Activated gamma-delta T cell treated with anti-CD3 and anti-CD28 coated beads, Interleukin-2, amount 50 U/mL, for 16 hours (primary cell): ENCODE measurements at regions not wholly inside any gene's neighbourhood (a gene's known extent, or its start where the extent isn't known, plus 50 kb on each side); places are given as distances from the start of the nearest gene placed in this dataset.

Experiments
- DNase-seq: peaks from one replicate; pipeline ENCODE4 v3.0.0-alpha.2; 2020; ENCODE audit warnings: low read depth

DNA sequence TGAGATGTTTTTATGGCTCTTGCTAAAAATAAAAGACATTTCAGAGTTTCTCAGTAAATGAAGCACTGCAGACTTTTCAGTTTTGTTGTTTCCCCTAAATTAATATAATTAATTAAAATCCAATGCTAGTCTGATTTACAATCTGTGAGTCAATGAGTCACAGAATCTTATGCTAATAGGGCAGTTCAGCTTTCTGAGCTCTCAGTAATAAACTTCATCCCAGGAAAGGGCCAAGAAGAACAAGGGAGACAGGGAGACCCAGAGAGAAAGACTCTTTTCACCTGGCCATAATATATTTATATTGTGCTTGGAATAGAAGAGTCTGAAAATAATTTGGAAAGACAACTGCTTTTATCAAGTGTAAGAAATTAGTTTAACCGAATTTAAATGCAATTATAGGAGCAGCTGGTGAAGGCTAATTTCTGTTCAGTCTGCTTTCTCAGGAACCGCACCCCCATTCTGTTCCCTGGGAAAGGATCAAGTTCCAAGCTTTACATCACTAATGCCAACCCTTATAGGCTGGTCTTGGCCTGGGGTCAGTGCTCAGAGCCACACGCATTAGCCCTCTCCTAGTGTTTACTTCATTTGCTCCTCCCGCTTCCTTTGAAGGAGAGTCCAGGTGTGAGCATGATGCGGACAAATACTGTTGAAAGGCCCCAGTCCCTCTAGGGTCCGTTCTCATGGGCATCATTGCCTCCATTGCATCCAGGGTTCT, 145.6 kb downstream of the ZBTB18 start:
- DNase-seq = no peak

DNA sequence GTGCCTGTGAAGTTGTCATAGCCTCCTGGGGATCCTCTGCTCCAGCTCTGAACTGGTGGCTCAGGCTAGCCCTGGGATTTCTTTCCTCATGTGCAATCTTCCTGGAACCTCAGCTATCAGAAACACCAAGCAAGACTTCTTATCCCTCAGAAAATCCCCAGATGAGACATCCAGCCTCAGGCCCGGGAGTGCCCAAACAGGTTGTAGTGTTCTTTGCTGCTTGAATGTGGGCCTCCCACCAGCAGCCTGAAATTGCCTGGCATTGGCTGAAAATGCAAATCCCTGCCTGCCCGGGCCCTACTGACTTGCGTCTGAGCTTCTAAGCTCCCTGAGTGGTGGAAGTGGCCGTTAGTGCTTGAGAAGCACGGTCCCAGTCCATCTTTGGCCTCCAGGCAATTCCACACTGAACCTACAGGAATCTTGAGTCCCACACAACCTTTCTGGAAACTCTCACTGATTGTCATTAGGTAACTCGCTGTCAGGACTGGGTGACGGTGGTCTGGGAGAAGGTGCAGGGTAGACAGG, 146.8 kb downstream of the ZBTB18 start:
- no peak for DNase-seq

DNA sequence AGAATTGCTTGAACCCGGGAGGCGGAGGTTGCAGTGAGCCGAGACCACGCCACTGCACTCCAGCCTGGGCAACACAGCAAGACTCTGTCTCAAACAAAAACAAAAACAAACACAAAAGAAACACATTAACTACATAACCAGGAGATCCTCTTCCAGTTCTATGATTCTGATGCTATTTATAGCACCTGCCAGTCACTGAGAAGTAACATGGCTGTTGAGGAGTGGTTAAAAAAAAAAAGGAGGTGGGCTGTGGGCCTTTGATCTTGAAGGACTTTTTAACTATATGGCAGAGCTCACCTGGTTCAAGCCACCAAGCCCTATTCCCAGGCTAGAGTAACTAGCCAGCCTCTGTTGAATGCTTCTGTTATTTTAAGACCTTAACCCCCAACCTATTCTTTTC, 148.8 kb downstream of the ZBTB18 start:
- DNase-seq = no peak

DNA sequence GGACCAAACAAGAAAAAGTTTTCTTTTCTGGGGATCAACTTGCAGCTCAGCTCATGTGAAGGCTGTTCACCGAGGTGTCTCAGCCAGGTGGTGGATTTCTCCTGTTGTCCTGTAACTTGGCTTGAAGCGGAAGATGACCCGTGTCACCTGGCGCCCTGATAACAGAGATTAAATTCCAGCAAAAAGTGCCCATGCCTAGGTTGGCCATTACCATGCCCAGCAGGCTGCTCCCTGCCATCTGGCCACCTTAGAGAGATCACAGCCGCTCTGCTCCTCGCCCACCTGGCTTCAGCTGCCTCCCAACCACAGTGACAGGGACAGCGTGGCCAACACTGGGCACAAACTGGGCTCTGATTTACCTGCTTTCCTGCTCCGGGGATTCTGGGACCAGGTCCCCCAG, 149.5 kb downstream of the ZBTB18 start:
- DNase-seq = no peak

DNA sequence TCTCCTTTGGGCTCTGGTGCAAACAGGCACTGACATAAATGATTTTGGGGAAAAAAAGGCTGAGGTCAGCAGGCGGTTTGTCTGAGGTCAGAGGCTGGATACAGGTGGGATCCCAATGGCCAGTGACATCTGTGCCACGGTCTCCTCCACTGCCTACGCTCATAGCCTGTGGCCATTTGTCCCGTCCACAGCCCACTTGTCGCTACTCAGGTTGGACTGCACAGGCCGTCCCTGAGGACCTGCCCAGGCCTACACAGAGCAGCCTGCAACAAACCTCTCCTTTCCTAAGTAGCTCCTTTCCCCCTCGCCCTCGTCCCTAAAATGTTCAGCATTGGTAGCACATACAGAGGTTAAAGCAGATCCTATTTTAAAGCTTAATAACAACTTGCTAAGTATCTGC, 150.7 kb downstream of the ZBTB18 start:
- no peak for DNase-seq

DNA sequence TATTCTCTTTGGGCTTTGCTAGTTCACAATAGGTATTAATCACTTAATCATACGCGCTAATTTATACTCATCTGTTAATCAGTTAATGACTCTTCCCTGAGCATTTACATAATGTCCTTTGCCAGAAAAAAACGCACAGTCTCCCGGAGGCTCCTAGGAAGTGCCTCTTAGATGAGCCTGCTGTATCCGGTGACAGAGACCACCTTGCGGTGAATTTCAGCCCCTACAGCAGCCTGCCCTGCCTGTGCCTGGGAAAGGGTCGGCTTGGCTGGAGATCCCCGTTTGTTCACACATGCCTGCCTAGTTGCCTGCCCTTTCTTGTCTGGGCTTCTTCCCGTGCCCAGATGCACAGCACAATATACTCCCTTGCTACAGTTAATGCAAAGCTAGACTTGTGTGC, 152.9 kb downstream of the ZBTB18 start:
- DNase-seq = no peak

DNA sequence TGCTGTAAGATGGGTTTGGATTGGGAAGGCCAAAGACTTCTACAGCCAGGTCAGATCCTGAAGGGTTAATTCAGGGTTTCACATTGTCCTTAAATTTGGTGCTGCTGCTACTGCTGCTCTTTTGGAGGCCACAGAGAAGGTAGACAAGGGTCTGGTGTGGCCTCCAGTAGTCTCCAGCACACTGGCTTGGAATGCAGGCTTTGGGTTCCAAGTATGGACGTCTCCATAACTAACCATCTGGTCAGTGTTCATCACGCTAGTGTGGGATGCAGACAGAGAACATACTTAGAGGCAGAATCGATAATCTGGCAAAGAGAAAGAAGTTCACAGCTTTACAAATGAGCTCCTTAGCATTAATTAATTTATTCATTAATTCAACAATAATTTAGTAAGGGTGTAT, 154.1 kb downstream of the ZBTB18 start:
- no peak for DNase-seq

DNA sequence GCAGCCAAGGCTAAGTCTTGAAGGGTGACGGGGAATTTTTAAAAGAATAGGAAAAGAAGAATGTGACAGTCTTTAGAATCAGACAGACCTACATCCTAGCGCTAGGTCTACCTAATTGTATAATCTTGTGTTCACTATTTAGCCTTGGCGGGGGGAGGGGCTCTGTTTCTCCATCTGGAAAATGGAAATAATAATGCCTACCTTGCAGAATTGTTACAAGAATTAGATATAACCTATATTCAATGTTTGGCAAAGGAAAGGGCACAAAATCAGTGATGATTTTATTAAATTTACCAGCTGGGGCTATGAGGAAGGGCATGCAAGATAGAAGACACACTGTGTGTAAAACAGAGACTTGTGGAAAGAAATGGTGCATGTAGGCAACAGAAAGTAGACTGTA, 154.8 kb downstream of the ZBTB18 start:
- DNase-seq = no peak

DNA sequence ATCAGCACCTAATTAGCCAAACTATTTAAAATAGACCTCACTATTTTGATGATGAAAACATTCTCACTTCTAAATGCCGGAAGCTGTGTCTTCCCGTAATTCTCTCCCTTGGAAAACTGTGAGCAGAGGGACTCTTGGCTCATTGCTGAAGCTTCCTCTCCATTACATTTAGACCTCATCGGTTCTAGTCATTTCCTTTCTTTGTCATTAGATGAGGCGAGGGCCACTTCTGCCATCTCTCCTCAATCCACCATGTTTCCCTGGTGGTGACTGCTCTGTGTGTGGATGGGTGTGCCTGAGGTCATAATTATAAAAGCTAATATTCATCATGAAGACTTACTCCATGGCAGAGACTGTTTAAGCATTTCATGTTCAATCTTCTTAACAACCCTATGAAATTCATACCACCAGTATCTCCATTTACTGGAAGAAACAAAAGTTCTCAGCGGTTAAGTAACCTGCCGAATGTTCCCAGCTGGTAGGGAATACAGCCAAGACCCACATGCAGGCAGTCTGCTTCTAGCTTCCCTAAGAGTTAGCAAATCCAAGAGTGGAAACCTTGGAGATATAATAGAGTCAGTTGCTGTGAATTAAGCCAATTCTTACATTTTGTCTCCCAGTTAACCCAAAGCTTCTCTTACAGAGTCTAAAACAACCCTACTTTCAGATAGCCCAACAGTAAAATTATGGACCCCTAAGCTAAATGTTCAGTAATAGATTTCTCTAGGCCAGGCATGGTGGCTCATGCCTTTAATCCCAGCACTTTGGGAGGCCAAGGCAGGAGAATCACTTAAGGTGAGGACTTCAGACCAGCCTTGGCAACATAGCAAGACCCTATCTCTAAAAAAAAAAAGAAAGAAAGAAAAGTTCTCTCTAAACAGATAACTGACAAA, 156.2 kb downstream of the ZBTB18 start:
- DNase-seq = no peak

DNA sequence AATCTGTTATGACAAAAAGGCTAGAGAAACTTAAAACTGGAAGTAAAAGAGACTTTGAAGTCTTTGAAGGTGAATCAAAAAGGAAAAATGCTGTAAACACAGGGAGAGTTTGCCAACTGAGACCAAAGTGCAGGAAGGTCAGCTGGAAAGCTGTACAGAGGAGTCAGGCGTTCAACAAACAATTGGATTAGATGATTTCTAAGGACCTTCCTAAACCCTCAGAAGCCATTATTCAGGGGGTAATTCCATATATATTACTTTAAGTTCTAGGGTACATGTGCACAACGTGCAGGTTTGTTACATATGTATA, 156.8 kb downstream of the ZBTB18 start:
- DNase-seq = no peak

DNA sequence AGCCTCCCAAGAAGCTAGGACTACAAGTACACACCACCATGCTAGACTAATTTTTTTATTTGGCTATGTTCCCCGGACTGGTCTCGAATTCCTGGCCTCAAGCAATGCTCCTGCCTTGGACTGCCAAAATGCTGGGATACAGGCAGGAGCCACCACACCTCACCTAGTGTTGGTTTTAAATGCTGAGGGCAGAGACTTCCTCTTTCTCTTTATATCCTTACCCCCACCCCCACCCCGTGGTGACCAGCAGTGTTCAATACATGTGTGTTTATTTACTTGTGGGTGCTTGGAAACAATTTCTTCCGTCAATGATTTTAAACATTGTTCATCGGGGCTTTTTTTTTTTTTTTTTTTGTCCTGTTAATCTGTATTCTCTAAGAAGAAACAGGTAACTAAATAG, 158.9 kb downstream of the ZBTB18 start:
- DNase-seq = no peak

DNA sequence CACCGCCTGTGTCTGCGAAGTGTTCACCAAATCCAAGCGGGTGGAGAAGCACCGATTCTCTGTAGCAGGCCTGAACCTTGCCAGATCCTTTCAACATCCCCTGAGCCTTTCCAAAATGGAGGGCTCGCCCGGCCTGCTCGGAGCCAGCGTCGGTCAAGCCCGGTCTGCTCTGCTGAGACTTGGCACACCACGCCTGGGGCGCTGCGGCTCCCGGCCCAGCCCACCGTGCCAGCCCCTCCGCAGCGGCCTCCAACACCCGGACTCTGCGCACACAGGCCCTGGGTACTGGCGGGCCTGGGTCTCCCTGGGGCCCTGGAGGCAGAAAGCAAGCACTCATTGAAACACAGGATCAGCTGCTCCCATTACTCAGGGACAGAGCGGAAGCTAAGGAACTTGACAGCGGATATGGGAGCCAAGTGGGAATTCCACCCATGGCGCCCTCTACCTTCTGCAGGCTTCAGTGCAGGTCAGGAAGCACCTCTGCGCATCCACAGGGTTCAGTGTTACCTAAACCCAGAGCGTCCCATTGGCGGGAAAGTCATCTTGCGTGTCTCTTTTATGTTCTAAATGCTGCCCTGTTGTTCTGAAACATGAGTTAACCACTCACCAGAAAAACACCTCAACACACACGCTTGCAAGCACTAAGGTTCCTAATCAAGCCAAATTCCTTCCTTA, 159.9 kb downstream of the ZBTB18 start:
- DNase-seq = no peak

DNA sequence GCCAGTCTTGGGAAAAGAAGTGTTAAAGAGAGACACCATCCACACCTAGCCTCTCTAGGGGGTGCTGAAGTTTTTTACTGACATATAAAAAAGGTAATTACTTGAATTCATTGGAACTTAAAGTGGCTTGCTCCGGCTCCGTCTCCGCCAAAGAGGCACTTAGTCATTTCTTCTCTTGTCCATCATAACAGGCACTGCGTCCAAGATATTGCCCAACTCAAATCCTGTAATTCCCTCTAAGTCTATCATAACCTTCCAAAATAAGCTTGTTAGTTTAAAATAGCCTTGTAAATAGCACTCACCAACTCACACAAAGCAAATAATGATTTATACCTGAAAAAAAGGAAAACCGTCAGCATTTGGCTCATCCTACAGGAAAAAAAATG, 160.5 kb downstream of the ZBTB18 start:
- no peak for DNase-seq

DNA sequence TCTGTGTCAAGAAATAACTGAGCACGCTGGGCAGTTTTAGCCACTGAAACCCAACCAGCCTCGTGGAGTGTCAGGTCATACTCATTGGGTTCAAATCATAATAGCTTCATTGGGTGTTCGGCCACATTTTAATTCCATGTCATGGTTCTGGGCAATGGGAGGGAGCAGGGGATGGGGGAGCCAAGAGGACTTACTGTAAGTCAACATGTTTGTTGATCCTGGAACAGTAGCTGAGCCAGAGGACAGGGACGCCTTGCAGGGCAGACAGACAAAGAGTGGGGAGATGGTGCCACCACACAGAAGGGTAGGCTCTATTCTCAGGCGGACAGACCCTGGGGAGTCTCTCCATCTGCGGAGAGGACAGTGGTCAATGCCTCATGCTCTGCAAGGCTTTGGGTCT, 161.1 kb downstream of the ZBTB18 start:
- no peak for DNase-seq

DNA sequence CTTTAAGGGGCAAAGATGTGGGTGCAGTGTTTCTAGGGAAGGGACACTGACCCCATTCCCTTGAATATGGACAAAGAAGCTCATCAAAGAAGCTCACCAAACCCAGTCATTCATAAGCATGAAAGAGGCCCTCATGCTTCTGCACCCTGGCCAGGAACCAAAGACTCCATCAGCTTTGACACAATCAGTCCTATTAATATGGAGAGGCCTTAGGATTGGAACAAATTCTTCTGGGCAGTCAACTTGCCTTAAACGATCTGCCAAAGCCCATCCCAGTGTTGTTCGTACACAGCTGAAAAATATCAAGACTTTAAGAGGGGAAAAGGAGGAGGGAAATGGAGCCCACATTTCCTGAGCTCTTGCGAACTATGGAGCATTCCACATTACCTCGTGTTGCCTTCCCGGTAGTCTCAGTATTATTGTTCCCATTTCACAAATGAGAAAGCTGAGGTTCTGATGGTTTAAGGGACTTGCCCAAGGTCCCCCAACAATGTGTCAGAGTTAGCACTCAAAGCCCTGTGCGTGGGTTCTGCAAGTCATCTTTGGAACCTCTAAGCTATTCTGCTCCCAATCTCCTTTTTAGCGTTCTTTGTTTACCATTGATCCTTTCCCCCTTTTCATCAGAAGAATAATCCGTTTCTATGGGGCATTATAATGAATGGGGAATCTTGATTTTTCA, 161.9 kb downstream of the ZBTB18 start:
- no peak for DNase-seq

DNA sequence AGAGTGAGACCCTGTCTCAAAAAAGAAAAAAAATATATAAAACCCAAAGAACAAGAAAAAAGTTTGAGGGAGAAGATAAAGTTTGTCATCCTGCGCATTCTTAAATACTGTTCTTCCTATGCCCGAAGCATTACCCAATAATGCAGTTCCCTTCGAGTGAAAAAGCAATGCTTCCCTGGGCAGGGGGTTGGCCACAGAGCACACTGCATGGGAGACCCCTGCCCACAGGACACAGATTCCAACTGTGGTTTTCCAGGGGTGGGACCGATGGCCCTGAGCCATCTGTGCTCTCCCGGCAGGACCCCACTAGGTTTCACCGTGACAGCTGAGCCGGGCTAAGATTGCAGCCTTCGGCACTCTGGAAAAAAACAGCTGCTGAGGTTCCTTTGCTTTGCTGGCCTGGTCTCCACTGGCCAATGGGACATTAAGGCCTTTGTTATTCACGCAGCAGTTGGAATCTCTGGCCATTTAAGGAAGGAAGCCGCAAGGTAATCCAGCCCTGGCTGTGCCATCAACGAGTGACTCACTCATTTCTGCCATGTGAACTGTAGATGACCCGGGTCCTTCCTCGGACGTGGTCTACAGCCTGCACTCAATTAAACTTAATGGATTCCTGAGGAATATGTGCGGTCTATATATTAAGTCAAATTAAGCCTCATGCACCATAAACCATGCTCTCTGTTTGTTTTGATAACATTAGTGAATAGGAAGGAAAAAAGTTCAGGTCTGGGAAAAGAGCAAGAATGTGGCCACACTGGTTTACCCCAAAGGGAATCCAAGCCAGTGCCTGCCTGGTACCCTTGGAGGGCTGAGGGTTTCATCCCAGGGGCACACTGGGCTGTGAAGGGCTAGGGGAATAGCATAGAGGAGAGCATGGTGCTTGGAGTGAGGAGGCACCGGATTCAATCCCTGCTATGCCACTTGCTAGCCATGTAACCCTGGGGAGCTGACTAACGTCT, 163.2 kb downstream of the ZBTB18 start:
- DNase-seq = no peak

DNA sequence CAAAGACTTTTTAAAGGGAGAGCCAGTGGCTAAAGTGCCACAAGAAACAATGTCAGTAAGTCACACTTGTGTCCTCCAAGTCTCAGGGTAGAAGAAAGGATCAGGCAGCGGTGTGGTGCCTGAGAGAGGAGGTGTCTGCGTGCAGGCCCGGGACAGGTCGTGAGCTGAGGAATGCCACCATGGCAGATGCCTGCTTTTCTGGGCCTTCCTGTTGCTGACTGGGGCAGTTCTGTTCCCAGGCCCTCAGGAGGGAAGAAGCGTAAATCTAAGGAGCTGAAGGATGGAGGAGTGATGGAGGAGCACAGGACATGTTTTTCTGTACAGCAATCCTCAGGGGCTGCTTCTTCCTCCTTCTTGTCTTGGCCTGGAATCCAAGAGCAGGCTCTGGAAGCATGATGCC, 165.8 kb downstream of the ZBTB18 start:
- DNase-seq = no peak

DNA sequence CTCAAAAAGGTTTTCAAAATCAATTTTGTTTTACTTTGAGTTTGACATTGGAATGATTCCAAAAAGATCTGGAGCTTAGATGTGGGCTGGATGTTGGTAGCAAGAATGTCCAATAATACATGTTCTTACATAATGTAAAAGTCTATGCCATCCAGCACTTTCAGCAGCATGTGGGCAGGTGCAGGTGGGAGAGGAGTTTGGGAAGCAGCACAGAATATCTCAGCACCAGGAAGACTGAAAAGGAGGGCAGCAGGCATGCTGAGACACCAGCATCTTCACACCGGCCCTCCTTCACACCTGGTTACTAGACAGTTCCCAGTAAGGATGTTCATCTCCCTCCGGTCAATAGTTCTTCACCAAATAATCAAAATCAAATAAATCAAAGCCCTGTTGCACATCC, 166.6 kb downstream of the ZBTB18 start:
- no peak for DNase-seq

DNA sequence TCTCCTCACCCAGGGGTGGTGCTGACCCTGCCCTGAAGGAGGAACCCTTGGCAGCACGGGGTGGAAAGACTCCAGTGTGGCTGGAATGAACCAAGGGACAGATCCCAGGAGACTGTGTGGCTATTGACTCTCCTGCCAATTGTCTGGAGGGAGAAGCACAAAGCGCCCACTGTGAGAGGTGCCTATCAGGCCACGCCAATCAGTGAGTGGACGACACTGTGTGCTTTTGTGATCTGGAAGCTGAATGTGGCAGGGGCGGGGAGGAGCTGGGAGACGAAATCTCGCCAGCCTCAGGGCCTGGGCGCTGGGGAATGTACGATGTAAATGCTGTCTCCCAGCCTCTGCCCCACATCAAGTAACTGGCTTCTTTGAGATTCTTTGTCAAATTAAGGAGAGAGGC, 167.1 kb downstream of the ZBTB18 start:
- no peak for DNase-seq

DNA sequence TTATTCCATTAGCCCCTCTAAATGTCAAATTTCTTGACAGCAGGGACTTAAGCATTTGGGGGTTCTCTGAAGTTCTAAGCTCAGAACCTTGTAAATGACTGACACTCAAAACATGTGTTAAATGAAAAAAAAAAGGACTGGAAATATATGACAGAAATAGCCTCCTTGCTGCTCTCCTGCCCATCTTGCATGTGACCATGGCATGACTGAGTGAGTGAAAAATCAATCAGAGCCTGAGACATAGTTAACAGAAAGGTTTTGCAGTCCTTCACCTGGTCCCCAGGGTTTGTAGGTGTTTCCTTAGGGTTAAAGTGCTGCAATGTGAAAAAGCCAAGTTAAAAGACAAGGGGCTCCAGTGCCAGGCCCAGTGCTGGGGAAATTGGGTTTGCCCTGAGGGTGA, 168.1 kb downstream of the ZBTB18 start:
- no peak for DNase-seq

DNA sequence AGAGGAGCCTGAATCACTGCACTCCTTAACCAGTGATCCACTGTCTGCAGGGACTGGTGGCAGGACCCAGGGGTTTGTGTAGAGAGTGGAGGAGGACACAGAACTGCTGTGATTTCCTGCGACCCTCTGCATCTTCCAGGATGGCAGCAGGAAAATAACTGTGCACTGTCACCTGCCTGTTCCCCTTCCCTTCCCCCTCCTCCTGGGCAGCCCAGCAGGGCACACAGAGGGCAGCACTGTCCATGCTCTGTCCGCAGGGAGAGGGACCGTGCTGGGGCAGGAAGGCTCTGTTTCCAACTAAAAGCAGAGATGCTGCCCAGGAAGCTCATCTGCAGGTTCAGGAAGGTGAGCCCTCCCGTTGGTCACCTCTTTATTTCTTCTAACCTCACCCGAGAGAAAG, 168.7 kb downstream of the ZBTB18 start:
- no peak for DNase-seq
